ENCODE measurements at regions not wholly inside any gene's neighbourhood (a gene's known extent, or its start where the extent isn't known, plus 50 kb on each side); places are given as distances from the start of the nearest gene placed in this dataset.

GRCh38 chr6:153729189-153729588, 309.9 kb upstream of the OPRM1 start:
- TF ChIP-seq CTCF (conservative IDR thresholded peaks at IDR 0.05; ENCODE audit: low read length) = no peak
- no peak for TF ChIP-seq EZH2phosphoT487 (IDR thresholded peaks at IDR 0.05; ENCODE audit: borderline replicate concordance, low read depth, low read length)
